OCI-LY1 (cell line): ENCODE measurements at regions not wholly inside any gene's neighbourhood (a gene's known extent, or its start where the extent isn't known, plus 50 kb on each side); places are given as distances from the start of the nearest gene placed in this dataset.

Source experiments
- H2AFZ ChIP-seq: fragments of 200-600 bp; sonication (generic), shearing (Covaris generic); 2 replicates; pipeline ENCODE4 v1.6.0; 2014; ENCODE audit warnings: antibody characterized with exemption, mild to moderate bottlenecking, low read length
- H3F3A ChIP-seq: fragments of 200-600 bp; sonication (generic), shearing (Covaris generic); 2 replicates; pipeline ENCODE4 v1.6.0; 2014; ENCODE audit warnings: mild to moderate bottlenecking, antibody characterized with exemption, low read length, moderate library complexity; ENCODE audit not compliant: insufficient read depth
- H3K27ac ChIP-seq: fragments of 200-600 bp; sonication (generic); 2 replicates; pipeline ENCODE4 v1.5.1; 2014; ENCODE audit warnings: low read length, mixed run types, mild to moderate bottlenecking, low read depth; ENCODE audit not compliant: poor library complexity, severe bottlenecking
- H3K27me3 ChIP-seq: fragments of 200-600 bp; sonication (generic); 2 replicates; pipeline ENCODE4 v1.6.0; 2014; ENCODE audit warnings: antibody characterized with exemption, mild to moderate bottlenecking, low read length, moderate library complexity; ENCODE audit not compliant: insufficient read depth
- H3K36me3 ChIP-seq: fragments of 200-600 bp; sonication (generic); 2 replicates; pipeline ENCODE4 v1.6.1; 2014; ENCODE audit warnings: mild to moderate bottlenecking, antibody characterized with exemption, low read length, moderate library complexity, mixed read lengths; ENCODE audit not compliant: insufficient read depth
- H3K4me1 ChIP-seq: fragments of 200-600 bp; sonication (generic); 2 replicates; pipeline ENCODE4 v1.5.1; 2014; ENCODE audit warnings: mild to moderate bottlenecking, low read length, moderate library complexity; ENCODE audit not compliant: insufficient read depth, severe bottlenecking
- H3K4me2 ChIP-seq: fragments of 200-600 bp; sonication (generic), shearing (Covaris generic); 2 replicates; pipeline ENCODE4 v1.6.1; 2014; ENCODE audit warnings: low read length
- H3K4me3 ChIP-seq: fragments of 200-600 bp; sonication (generic); 2 replicates; pipeline ENCODE4 v1.5.1; 2014; ENCODE audit warnings: low read length, low read depth, mild to moderate bottlenecking, mixed read lengths; ENCODE audit not compliant: poor library complexity, severe bottlenecking
- H3K79me2 ChIP-seq: fragments of 200-600 bp; shearing (Covaris generic); 2 replicates; pipeline ENCODE4 v1.6.1; 2016; ENCODE audit warnings: mixed run types, low read length, mixed read lengths; ENCODE audit not compliant: insufficient read depth
- H3K9ac ChIP-seq: fragments of 200-600 bp; sonication (generic), shearing (Covaris generic); 2 replicates; pipeline ENCODE4 v1.6.1; 2014; ENCODE audit warnings: mild to moderate bottlenecking, low read length, mixed read lengths
- H3K9me2 ChIP-seq: fragments of 200-600 bp; sonication (generic), shearing (Covaris generic); 2 replicates; pipeline ENCODE4 v1.6.1; 2014; ENCODE audit warnings: low read depth, mild to moderate bottlenecking, low read length, mixed read lengths
- H3K9me3 ChIP-seq: fragments of 200-600 bp; shearing (Covaris generic); 2 replicates; pipeline ENCODE4 v1.6.1; 2014; ENCODE audit warnings: low read length, mixed read lengths
- H4K20me1 ChIP-seq: fragments of 200-600 bp; sonication (generic), shearing (Covaris generic); 2 replicates; pipeline ENCODE4 v1.6.0; 2016; ENCODE audit warnings: mild to moderate bottlenecking, low read length; ENCODE audit not compliant: insufficient read depth
- CTCF ChIP-seq: fragments of 200-600 bp; sonication (generic), shearing (Covaris generic); IDR thresholded peaks from 2 replicates; pipeline ENCODE4 v1.5.1; 2017; ENCODE audit warnings: mild to moderate bottlenecking, antibody characterized with exemption, low read length, moderate library complexity, mixed read lengths
- EZH2 ChIP-seq: fragments of 200-600 bp; sonication (generic), shearing (Covaris generic); IDR thresholded peaks from 2 replicates; pipeline ENCODE4 v1.8.0; 2017; ENCODE audit warnings: borderline replicate concordance, mixed run types, mild to moderate bottlenecking, antibody characterized with exemption, low read length, moderate library complexity, mixed read lengths

GRCh38 chr12:89169321-89169720 lies 183.0 kb downstream of the DUSP6 start:
- Histone ChIP-seq H3K79me2 (no peaks in the 10 kb centered on the region), H3F3A (no peaks in the 10 kb centered on the region), H3K9me3 (no peaks in the 10 kb centered on the region), H3K9me2 (no peaks in the 10 kb centered on the region), H3K27me3 (no peaks in the 10 kb centered on the region), H4K20me1 (no peaks in the 10 kb centered on the region), H3K4me3 (no peak overlapping the region), H2AFZ (no peak overlapping the region), H3K36me3 (no peaks in the 10 kb centered on the region), H3K4me1 (no peaks in the 10 kb centered on the region), H3K4me2 (no peak overlapping the region), H3K9ac (no peak overlapping the region), H3K27ac (no peak overlapping the region)
- TF ChIP-seq CTCF (no peak), EZH2 (no peak)

- H3K4me3 ChIP-seq: no peak overlapping the region
- TF ChIP-seq CTCF: no peak
- no peaks in the 10 kb centered on the region for H3K36me3 ChIP-seq
- no peaks in the 10 kb centered on the region for H3K79me2 ChIP-seq
- H3K9me3 ChIP-seq: no peaks in the 10 kb centered on the region
- no peaks in the 10 kb centered on the region for H4K20me1 ChIP-seq
- no peaks in the 10 kb centered on the region for H3F3A ChIP-seq
- H3K4me1 ChIP-seq: no peaks in the 10 kb centered on the region
- H3K27ac ChIP-seq: no peak overlapping the region
- no peaks in the 10 kb centered on the region for H3K27me3 ChIP-seq
- no peaks in the 10 kb centered on the region for H3K9me2 ChIP-seq
- H3K4me2 ChIP-seq: no peak overlapping the region
- no peak overlapping the region for H3K9ac ChIP-seq
- no peak overlapping the region for H2AFZ ChIP-seq
These were observed 184.3 kb downstream of the DUSP6 start for GRCh38 chr12:89167986-89168385.

- Histone ChIP-seq H3K4me2 (no peak overlapping the region), H2AFZ (no peak overlapping the region), H3K79me2 (no peaks in the 10 kb centered on the region), H3K27ac (no peak overlapping the region), H3F3A (no peaks in the 10 kb centered on the region), H4K20me1 (no peaks in the 10 kb centered on the region), H3K9ac (no peak overlapping the region), H3K4me3 (no peak overlapping the region), H3K27me3 (no peaks in the 10 kb centered on the region), H3K9me2 (no peaks in the 10 kb centered on the region), H3K9me3 (no peaks in the 10 kb centered on the region), H3K4me1 (no peaks in the 10 kb centered on the region), H3K36me3 (no peaks in the 10 kb centered on the region)
- no peak for TF ChIP-seq EZH2
- TF ChIP-seq CTCF: no peak
These were observed 185.8 kb downstream of the DUSP6 start for GRCh38 chr12:89166525-89166934.
